Retina (tissue), 1 donor: ENCODE measurements at regions not wholly inside any gene's neighbourhood (a gene's known extent, or its start where the extent isn't known, plus 50 kb on each side); places are given as distances from the start of the nearest gene placed in this dataset.
"Not testable (repeated sequence)": the region's sequence is repeated elsewhere in the genome, so short reads cannot be mapped to it uniquely, and the experiment has no call there.

ENCODE experiments used
- DNase-seq: peaks from one replicate; pipeline ENCODE4 v3.0.0-alpha.2; 2016

DNA sequence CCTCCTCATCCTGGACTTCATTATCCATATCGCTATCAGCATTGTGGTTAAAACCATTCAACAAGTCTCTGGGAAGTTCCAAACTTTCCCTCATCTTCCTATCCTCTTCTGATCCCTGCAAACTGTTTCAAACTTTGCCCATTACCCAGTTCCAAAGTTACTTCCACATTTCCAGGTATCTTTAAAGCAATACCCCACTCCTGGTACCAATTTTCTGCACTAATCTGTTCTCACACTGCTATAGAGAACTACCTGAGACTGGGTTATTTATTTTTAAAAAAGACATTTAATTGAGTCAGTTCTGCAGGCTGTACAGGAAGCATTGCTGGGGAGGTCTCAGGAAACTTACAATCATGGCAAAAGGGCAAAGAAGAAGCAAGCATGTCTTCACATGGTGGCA, 147.3 kb downstream of the ARL4A start:
- DNase-seq, result no peak

DNA sequence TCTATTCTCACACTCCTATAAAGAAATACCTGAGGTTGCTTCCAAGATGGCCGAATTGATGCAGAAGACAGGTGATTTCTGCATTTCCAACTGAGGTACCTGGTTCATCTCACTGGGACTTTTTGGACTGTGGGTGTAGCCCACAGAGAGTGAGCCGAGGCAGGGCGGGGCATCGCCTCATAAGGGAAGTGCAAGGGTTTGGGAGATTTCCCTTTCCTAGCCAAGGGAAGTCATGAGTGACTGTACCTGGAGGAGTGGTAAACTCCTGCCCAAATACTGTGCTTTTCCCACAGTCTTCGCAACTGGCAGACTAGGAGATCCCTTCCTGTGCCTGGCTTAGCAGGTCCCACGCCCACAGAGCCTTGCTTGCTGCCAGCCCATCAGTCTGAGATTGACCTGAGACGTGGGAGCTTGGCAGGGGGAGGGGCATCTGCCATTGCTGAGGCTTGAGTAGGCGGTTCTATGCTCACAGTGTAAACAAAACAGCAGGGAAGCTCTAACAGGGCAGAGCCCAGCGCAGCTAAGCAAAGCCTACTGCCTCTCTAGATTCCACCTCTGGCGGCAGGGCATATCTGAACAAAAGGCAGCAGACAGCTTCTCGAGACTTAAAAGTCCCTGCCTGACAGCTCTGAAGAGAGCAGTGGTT, 152.2 kb downstream of the ARL4A start:
- peak; percentile 45 for DNase-seq

DNA sequence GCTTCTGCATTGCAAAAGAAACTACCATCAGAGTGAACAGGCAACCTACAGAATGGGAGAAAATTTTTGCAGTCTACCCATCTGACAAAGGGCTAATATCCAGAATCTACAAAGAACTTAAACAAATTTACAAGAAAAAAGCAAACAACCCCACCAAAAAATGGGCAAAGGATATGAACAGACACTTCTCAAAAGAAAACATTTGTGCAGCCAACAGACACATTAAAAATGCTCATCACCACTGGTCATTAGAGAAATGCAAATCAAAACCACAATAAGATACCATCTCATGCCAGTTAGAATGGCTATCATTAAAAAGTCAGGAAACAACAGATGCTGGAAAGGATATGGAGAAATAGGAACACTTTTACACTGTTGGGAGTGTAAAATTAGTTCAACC, 157.3 kb downstream of the ARL4A start:
- DNase-seq, result not testable (repeated sequence)

DNA sequence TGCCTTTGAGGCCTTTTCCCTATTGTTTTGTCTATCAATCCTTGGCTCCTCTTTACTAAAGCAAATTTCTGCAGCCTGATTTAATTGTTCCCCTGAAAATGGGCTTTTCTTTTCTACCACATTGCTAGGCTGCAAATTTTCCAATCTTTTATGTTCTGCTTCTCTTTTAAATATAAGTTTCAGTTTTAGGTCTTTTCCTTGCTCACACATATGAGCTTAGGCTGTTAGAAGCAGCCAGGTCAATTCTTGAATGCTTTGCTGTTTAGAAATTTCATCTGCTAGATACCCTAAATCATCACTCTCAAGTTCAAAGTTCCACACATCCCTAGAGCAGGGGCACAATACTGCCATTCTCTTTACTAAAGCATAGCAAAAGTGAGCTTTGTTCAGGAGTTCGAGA, 159.6 kb downstream of the ARL4A start:
- no peak for DNase-seq

DNA sequence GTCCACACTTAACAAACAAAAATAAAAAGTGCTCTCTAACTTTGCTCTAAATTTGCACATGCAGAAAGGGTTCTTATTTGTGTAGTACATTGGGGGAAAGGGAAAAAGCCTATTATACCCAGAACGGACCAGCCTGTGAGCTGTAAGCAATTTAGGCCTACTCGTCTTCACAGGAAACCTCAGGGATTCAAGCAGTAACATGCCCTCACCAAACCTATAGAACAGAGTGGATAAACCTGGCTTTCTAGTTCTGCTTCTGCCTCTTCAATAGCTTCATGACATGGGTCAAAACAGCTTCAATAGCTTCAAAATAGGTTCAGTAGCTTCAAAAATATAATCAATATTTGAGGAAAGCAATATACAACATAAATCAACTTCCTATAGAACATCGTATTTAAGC, 163.7 kb downstream of the ARL4A start:
- DNase-seq, result no peak

DNA sequence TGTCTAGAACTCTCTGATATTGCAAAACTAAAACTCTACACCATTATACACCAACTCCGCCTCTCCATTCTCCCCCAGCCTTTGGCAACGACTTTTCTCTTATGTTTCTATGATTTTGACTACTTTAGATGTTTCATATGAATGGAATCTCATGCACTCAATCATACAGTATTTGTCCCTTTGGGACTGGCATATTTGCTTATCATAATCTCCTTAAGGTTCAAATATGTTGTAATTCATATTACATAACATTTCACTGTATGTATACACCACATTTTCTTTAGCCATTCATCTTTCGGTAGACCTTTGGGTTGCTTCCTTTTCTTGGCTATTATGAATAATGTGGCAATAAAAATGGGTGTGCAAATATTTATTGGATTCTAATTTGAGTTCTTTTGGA, 164.4 kb downstream of the ARL4A start:
- no peak for DNase-seq

DNA sequence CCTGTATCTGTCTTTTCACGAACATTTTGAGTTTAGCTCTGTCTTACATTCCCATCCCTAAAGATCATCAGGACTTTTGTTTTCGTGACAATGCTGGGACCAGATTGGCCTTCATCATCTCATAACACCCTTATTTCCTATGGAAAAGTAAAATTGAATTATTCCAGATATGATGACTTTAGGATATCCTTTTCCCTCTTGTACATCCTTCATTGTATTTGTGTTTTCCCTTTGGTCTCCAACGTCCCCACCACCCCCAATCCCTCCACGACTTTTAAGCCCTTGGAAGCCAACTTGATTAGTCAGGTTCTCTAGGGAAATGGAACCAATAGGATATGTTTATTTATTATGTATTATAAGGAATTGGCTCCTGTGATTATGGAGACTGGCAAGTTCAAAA, 167.6 kb downstream of the ARL4A start:
- DNase-seq, result no peak

DNA sequence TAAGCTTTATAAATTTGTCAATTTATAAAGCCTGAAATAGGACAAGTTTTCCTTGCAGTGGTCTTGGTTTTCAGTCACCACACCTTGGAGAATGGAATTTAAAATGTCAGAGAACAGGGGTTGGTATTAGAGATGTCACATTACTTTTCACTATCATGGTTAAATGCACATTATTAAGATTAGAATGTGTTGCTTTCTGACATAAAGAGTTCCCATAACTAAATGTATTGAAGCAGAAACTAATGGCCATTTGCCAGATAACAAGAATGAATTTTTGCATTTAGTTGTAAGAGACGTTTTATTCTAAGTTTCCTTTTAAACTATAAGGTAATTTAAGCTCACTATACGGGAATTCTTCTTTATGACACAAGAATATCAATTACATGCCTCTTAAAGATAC, 172.3 kb downstream of the ARL4A start:
- DNase-seq, result no peak

DNA sequence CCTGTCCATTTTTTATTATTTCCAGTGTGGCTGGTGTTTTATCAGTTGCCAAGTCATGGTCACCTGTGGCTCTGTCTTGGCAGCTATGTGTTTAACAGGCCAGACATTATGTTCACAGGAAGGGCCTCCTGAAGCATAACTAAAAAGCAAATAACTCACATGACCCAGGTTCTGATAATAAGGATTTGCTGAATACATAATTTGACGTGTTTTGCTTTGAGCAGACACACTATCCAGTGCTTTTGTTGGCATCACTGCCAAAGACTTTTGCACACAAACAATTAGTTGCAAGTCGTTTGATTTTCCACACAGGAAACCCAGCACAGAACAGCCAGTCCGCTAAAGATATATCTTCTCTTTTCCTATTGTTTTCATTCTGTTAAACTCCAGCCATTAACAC, 173.6 kb downstream of the ARL4A start:
- DNase-seq, result no peak

DNA sequence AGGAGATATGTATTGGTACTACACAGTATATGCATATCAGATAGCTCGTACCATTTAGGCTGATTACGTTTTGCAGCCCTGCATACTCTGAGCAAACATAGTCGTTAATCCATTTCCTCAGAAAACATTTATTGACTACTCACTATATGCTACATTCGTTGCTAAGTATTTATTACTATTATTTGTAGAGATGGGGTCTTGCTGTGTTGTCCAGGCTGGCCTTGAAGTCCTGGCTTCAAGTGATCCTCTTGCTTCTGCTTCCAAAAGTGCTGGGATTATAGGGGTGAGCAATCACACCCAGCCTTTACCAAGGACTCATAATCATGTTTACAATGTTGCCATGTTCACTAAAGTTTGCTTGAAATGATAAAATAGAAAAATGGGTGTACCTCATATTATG, 174.7 kb downstream of the ARL4A start:
- no peak for DNase-seq

DNA sequence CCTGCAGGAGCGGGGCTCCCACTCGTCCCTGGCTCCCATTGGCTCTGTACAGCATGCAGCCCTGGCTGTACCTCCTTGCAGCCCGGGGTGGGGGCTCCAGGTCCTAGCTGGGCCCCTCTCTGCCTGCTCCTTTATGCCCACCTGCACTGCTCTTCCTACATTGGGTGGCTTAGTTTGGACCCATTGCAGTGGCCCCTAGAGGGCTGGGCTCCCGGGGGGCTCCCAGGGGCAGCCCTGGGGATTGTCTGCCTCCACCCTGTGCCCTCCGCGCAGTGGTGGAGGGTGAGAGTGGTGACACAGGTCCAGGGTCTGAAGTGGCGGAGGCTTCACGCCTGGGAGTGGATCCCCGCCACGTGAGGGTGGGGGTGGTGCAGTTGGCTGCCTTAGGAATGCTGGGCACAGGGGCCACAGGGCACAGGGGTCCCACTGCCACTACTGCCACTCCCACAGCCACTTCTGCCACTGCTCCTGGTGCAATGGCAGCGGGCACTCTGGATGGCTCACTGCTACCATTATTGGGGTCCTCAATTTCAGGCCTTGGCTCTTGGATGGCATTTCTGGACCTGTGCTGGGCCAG, 177.1 kb downstream of the ARL4A start:
- DNase-seq, result no peak

DNA sequence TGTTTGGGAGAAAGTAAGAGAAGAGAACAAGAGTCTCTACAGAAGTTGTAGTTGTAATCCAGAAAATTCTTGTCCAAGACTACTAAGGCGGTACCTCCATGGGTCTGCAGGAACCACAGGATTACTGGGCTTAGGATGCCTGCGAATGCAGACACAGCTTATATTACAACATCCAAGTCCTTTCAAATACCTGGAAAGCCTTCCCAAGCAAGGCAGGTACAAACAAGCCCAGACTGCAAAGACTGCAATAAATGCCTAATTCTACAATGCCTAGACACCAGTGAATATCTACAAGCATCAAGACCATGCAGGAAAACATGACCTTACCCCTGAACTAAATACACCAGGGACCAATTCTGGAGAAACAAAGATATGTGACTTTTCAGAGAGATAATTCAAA, 178.2 kb downstream of the ARL4A start:
- DNase-seq, result peak; percentile 28

DNA sequence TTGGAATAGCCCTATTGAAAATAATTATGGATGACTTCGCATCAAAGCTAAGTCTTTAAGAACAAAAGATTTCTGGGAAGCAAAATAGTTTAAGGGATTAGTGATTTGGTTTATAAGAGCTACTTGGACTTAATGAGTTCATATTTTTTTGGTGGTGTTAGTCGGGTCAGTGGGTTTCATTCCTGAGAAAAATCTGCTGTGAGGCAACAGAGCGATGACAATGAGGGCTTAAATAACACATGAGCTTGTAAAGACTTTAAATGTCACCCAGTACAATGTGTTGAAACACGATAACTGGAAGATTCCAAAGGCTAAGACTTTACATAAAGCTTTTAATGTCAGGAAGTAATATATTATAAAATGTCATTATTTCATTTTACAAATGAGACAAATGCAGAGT, 178.8 kb downstream of the ARL4A start:
- peak; percentile 61 for DNase-seq

DNA sequence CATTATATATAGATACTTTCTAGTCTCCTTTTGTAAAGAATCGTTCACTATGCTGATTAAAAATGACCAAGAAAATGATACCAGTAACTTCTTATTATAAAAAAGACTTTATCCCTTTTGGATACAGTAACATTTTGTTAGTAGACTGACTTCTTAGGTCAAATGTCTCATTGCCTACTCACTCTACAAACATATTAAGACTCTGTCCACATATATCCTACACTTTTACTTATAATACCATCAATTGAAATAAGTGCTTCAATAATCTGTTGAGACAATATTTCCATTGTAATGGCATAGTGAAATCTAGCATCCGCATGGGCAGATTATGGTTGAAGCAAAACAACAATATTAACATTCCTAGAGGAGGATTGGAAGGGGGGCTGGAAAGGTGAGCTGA, 180.6 kb downstream of the ARL4A start:
- no peak for DNase-seq

DNA sequence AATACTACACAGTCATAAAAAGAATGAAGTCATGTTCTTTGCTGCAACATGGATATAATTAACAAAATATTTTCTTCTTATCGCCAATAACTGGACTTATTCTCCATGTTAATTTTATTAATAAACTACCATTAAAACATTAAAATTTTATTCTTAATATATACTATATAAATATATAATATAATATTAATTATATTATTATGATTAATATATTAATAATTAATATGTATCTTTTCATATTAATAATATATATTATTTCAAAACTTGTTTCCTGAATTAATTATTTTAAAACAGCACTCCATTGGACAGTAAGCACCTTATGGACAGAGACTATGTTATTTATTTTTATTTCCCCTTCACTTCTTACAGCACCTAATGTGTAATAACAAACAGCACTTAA, 182.8 kb downstream of the ARL4A start:
- no peak for DNase-seq

DNA sequence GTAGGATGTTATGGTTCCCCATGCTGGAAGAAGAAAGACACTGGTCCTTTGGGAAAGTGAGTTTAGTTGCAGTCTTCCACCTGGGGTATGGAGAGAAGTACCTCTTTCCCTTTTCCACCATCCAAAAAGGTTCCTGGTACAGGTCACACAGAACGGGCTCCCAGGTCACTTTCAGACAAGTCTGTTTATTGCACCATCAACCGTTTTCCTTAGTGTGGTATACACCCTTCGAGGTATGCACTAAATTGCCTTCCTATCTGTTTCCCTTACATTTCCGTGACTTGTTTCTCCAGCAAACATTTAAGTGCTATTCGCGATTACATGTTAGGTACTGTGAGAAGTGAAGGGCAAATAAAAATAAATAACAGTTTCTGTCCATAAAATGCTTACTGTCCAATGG, 185.1 kb downstream of the ARL4A start:
- no peak for DNase-seq

DNA sequence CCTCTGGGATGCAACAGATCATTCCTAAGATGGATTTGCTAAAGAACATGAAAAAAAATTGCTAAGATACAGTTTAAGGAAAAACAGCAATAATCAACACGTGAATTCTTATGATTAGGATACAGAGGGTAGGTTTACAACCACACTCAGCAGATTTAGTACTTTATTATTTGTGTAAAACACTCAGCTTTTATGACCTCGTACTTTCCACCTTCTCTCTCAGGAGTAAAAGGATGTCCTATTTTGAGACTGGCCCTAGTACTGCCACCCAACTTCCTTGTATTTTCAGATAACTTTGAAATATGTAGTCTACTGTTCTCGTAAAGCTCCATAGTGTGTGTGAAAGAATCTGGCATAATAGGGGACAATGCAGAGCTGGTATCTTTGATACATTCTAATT, 186.1 kb downstream of the ARL4A start:
- DNase-seq, result no peak

DNA sequence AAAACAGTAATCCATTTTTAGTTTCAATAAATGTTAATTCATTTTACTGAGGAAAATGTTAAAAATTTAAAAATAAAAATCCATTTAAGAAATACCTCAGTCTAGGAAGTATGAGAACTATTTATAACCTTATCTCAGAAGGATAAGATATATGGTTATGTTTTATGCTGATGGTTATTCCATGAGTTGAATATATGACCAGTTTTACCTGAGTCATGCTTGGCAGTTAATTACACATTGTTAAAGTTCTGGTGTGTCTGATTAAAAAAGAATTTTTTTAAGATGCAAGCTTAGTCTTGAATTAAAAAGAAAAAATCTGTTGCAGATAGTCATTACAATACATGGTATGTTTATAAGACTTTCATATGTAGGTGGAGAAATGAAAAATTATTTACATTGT, 191.7 kb downstream of the ARL4A start:
- DNase-seq, result no peak

DNA sequence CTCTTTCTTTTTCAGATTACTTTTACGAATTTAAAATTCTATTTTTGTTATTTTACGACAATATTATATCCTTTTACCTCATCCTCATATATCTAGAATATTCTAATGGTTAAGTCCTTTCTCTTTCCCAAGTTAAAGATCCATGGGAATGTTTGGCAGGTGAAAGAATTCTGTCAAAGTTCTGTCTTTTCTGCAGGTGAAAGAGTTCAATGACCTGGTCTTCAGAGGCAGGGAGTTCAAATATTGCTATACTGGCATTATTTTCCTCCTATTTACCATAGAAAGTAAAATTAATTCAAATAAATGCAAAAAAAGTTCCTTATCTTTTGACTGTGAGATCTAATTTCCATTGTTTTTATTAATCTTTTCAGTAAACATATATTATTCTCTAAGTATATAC, 194.3 kb downstream of the ARL4A start:
- DNase-seq, result no peak

DNA sequence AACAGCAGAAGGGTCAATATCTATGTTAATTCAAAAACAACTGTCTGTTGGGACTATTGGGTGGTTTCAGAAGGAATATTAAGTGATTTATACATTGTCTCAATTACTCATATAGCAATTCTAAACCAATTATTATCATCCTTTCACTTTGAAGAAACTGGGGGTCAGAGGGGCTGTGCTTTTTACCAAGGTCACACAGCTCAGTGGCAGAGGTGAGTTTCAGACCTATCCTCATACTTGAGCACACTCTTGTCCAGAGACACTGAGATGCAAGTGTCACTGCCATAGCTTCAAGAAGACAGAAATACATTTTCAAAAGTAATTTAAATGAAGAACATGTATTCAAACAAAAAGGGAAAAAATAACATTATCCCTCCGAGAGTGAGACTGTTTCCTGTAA, 195.3 kb downstream of the ARL4A start:
- no peak for DNase-seq

DNA sequence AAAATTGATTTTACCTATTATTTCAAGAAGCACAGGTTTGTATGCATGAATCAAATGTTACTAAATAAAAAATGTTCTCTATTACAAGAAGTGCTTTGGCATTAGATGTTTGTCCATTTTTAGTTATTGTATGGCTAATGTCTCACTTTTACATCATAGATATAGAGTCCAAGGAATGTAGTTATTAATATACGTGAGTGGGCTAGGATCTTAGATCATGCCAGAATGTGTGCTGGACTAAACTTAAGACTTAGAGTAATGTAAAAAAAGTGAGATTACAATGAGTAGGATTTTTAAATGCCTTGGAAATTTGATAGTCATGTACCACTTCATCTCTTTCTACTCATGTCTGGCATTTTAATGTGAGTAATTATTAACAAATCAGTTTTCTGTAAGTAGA, 196.6 kb downstream of the ARL4A start:
- DNase-seq, result no peak

DNA sequence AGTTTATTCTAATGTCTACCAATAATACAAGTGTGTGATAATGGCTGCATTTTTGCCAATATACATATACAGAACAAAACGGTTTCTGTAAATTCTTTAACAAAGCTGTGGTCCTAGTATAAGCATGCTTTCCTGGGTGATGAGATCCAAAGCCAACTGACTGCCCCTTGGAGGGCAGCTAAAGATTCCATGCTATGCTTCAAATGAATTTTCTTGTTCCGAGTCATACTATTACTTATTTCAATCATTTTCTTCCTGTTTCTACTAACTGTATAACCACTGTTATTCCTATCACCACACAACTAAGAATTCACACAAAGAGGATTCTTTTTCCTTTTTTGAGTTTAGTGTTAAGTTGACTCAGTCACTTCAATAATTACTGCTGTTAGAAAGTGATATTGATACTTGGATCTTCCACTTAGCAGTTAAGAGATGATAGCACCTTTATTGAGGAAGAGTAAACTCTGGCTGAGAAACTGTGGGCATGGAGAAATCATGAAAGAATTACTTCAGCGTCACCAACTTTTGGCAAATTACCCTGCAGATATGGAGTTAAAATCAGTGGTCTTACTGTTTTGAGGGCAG, 197.5 kb downstream of the ARL4A start:
- DNase-seq, result no peak

DNA sequence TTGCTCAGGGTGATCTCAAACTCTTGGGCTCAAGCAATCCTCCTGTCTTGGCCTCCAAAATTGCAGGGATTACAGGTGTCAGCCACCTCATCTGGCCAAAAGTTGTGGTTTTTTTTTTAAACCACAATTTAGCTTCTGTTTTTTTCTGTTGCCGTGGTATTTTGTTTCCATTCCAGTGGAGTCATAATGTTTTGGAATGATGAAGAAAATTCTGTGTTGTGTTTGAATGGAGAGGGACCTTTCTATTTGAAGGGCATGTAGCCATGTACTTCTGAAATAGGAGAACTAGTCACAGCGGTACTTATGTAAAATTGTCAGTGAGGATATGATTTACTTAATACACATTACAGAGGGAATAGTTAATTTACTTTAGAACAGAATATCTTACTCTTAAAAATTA, 201.3 kb downstream of the ARL4A start:
- no peak for DNase-seq

DNA sequence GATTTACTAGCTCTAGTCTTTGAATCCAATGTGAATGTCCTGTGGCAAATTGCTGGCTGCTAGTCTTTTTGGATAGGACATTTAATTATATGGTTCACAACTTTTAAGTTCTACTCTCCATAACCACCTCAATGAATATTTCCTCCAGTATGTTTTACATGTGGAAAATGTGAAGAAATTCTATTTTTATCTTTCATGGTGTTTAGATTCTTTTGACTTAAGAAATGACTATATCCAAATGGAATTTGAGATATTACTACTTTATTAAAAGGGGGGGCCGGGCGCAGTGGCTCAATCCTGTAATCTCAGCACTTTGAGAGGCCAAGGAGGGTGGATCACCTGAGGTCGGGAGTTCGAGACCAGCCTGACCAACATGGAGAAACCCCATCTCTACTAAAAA, 202.0 kb downstream of the ARL4A start:
- DNase-seq, result no peak

DNA sequence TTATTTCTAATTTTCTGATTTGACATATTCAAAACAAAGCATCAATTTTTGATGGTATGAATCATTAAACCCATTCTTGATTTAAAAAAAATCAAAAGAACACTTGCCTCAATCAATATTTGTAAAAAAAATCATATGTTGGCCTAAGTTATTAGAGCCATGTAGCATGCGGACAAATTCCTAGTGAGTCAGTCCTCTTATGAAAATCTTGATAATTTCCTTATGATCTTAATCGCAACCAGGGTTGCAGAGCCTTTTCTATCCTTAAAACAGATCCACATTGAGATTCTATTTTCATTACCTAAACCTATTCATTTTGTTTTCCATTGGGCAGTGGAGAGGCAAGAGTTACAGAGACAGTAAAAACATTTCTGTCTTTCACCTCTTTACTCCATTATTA, 203.2 kb downstream of the ARL4A start:
- DNase-seq, result no peak
